Right lobe of liver (tissue), 4 donors: ENCODE measurements at regions not wholly inside any gene's neighbourhood (a gene's known extent, or its start where the extent isn't known, plus 50 kb on each side); places are given as distances from the start of the nearest gene placed in this dataset.

ENCODE experiments used
- CTCF ChIP-seq, 4 donors: fragments of 200-600 bp in 3 of 4; fragments of 450-650 bp in 1 of 4; IDR thresholded peaks; one replicate each; pipeline versions ENCODE4 v1.5.1 to v1.8.0; 2016 to 2022; ENCODE audit warnings: antibody characterized with exemption in 4 of 4, mild to moderate bottlenecking in 2 of 4
- POLR2A ChIP-seq: fragments of 450-650 bp; IDR thresholded peaks from one replicate; pipeline ENCODE4 v1.6.1; 2017; ENCODE audit warnings: antibody characterized with exemption, mild to moderate bottlenecking
- donor health status: DM: no; HTN: no; CAD: no.
- donor health status: DM: no; HTN: no; CAD: no.
- donor health status: DM: no; HTN: yes; CAD: no.

- TF ChIP-seq CTCF (IDR thresholded peaks at IDR 0.05) (no peak), POLR2A (no peak)
These were observed 321.9 kb downstream of the REEP3 start for GRCh38 chr10:63843107-63843506.
